PC-9 (cell line): ENCODE measurements at regions not wholly inside any gene's neighbourhood (a gene's known extent, or its start where the extent isn't known, plus 50 kb on each side); places are given as distances from the start of the nearest gene placed in this dataset.

Source experiments
- BruUV-seq: library from RNA; stranded (reverse); fragments of 400-500 nt; replicated peaks from 2 replicates; lab custom pipeline; 2021; lab: Mats Ljungman, UMichigan
- CTCF ChIA-PET: fragments of 300-600 bp; sonication (Branson Sonifier 250); formaldehyde crosslinking; loops from one replicate; lab custom pipeline; 2022; ENCODE audit warnings: antibody characterized with exemption; lab: Charles Lee
- POLR2A ChIA-PET: fragments of 300-600 bp; sonication (Branson Sonifier 250); formaldehyde crosslinking; loops from one replicate; lab custom pipeline; 2022; ENCODE audit warnings: antibody characterized with exemption; ENCODE audit not compliant: unreplicated experiment; lab: Charles Lee
- DNase-seq, 2 experiments: peaks; one replicate each; pipeline versions ENCODE4 v3.0.0 to v3.0.0-alpha.2; 2015 to 2022; ENCODE audit warnings: mixed read lengths in 1 of 2
- H2AFZ ChIP-seq: fragments of 200-600 bp; sonication (generic); 2 replicates; pipeline ENCODE4 v1.8.1; 2017; ENCODE audit warnings: antibody characterized with exemption
- H3F3A ChIP-seq: fragments of 200-600 bp; sonication (generic); 2 replicates; pipeline ENCODE4 v1.8.1; 2017; ENCODE audit warnings: antibody characterized with exemption, mild to moderate bottlenecking, low read depth; ENCODE audit not compliant: insufficient read depth
- H3K27ac ChIP-seq: fragments of 200-600 bp; sonication (generic); 2 replicates; pipeline ENCODE4 v1.6.1; 2016; ENCODE audit warnings: mixed run types
- H3K27me3 ChIP-seq: fragments of 200-600 bp; sonication (generic); 2 replicates; pipeline ENCODE4 v1.6.1; 2016; ENCODE audit warnings: low read depth, mixed run types; ENCODE audit not compliant: insufficient read depth
- H3K36me3 ChIP-seq: fragments of 200-600 bp; sonication (generic); 2 replicates; pipeline ENCODE4 v1.6.1; 2016; ENCODE audit warnings: low read depth, mixed run types
- H3K4me1 ChIP-seq: fragments of 200-600 bp; sonication (generic); replicated peaks from 2 replicates; pipeline ENCODE4 v1.6.1; 2016; ENCODE audit warnings: mixed run types; ENCODE audit not compliant: insufficient read depth
- H3K4me2 ChIP-seq: fragments of 200-600 bp; sonication (generic); 2 replicates; pipeline ENCODE4 v1.6.1; 2017; ENCODE audit warnings: mixed run types
- H3K4me3 ChIP-seq: fragments of 200-600 bp; sonication (generic); 2 replicates; pipeline ENCODE4 v1.6.1; 2016; ENCODE audit warnings: mixed run types
- H3K79me2 ChIP-seq: fragments of 200-600 bp; sonication (generic); 2 replicates; pipeline ENCODE4 v1.6.1; 2017; ENCODE audit warnings: low read depth, mixed run types
- H3K9me2 ChIP-seq: fragments of 200-600 bp; sonication (generic); 2 replicates; pipeline ENCODE4 v1.8.1; 2017; ENCODE audit warnings: mild to moderate bottlenecking; ENCODE audit not compliant: insufficient read depth
- H3K9me3 ChIP-seq: fragments of 200-600 bp; sonication (generic); 2 replicates; pipeline ENCODE4 v1.8.1; 2016; ENCODE audit warnings: low read depth; ENCODE audit not compliant: insufficient read depth
- H4K20me1 ChIP-seq: fragments of 200-600 bp; sonication (generic); 2 replicates; pipeline ENCODE4 v1.8.1; 2017; ENCODE audit not compliant: insufficient read depth
- EZH2 ChIP-seq: fragments of 200-600 bp; sonication (generic); IDR thresholded peaks from 2 replicates; pipeline ENCODE4 v1.8.0; 2017; ENCODE audit warnings: antibody characterized with exemption, low read depth
- intact Hi-C: fragments of 100-400 bp; cut with micrococcal nuclease; formaldehyde crosslinking; loops from one replicate; pipeline ENCODE4 v1.10.0; 2022; ENCODE audit not compliant: unreplicated experiment
- TF ChIP-seq, protein P1 (sequence below): fragments of 200-600 bp; sonication (generic); conservative IDR thresholded peaks from 2 replicates; pipeline ENCODE4 v1.6.1; 2017; ENCODE audit warnings: mixed run types, antibody characterized with exemption, mild to moderate bottlenecking, moderate library complexity

DNA sequence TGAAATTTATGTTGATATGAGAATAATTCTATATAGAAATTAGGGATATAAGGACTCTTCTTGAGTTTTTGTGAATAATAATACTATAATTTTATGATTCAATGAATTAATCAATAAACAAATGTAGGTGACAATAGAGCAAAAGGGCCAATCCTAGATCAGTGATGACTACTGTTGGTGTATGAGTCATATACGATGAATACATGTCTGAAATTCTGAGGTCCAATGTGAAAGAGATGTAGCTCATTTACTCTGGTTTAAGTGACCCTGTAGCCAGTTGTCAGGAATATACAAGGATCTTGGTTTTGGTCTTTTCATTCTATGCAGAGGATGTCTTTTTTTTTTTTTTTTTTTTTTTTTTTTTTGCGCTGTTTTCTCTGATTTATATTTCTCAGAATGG, 72.1 kb upstream of the RTL1 start:
- intact Hi-C loops = no loop called here
- ChIA-PET CTCF (no interaction called here), POLR2A (no interaction called here)

DNA sequence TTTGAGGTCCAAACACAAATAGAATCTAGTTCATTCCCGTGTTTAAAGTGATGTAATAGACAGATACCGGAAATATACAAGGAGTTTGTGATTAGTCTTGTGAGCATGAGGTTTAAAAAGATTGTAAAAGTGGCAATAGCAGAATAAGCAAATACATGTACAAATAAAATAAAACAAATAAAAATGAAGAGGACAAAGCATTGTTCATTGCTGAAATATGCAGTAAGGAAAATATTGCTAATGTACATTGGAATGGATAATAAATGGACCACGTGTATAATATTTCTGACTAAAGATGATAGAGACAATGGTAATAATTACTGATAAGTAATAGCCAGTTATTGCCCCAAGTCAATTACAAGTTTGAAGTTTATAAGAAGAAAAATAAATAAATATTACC, 75.6 kb upstream of the RTL1 start:
- Histone ChIP-seq H3K27me3 (no peaks in the 10 kb centered on the region), H3K27ac (no peak overlapping the region), H3K9me2 (no peaks in the 10 kb centered on the region), H3F3A (no peaks in the 10 kb centered on the region), H3K79me2 (no peaks in the 10 kb centered on the region), H3K36me3 (no peaks in the 10 kb centered on the region), H3K4me2 (no peak overlapping the region), H3K4me3 (no peak overlapping the region), H4K20me1 (no peaks in the 10 kb centered on the region), H2AFZ (no peak overlapping the region), H3K9me3 (no peaks in the 10 kb centered on the region), H3K4me1 (no peaks in the 10 kb centered on the region)
- BruUV-seq = no TSS peak
- POLR2A ChIA-PET = no interaction called here
- intact Hi-C loops = no loop called here
- no peak for DNase-seq
- CTCF ChIA-PET = no interaction called here
- no peak for TF ChIP-seq EZH2
- TF ChIP-seq, protein P1, sequence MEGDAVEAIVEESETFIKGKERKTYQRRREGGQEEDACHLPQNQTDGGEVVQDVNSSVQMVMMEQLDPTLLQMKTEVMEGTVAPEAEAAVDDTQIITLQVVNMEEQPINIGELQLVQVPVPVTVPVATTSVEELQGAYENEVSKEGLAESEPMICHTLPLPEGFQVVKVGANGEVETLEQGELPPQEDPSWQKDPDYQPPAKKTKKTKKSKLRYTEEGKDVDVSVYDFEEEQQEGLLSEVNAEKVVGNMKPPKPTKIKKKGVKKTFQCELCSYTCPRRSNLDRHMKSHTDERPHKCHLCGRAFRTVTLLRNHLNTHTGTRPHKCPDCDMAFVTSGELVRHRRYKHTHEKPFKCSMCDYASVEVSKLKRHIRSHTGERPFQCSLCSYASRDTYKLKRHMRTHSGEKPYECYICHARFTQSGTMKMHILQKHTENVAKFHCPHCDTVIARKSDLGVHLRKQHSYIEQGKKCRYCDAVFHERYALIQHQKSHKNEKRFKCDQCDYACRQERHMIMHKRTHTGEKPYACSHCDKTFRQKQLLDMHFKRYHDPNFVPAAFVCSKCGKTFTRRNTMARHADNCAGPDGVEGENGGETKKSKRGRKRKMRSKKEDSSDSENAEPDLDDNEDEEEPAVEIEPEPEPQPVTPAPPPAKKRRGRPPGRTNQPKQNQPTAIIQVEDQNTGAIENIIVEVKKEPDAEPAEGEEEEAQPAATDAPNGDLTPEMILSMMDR = no peak

More for the DNA sequence above, 72.1 kb upstream of the RTL1 start:
- no peak overlapping the region for H2AFZ ChIP-seq
- no peak for DNase-seq
- no peaks in the 10 kb centered on the region for H3K79me2 ChIP-seq
- no peak overlapping the region for H3K4me3 ChIP-seq
- no TSS peak for BruUV-seq
- no peaks in the 10 kb centered on the region for H3K27me3 ChIP-seq
- H3F3A ChIP-seq = no peaks in the 10 kb centered on the region
- no peaks in the 10 kb centered on the region for H3K9me2 ChIP-seq
- TF ChIP-seq, protein P1 = no peak
- no peak for TF ChIP-seq EZH2
- no peaks in the 10 kb centered on the region for H4K20me1 ChIP-seq
- no peaks in the 10 kb centered on the region for H3K4me1 ChIP-seq
- no peak overlapping the region for H3K27ac ChIP-seq
- H3K9me3 ChIP-seq = no peaks in the 10 kb centered on the region
- H3K4me2 ChIP-seq = no peak overlapping the region
- H3K36me3 ChIP-seq = no peaks in the 10 kb centered on the region

DNA sequence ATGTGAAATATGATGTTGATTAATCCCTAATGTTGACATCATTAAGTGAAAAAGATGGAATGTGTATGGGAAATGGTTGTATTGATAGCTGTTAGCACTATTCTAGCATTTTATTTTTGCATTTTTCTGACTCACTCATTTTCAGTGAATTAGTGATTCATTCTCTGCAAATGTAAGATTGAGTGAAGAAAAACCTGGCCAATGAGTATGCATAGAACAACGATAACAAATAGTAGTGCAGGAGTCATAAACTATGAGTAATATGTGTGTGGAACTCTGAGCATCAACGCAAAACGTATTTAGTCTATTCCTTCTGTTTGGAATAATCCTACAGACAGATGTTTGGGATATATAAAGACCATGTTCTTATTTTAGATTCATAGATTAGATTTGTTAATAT, 76.3 kb upstream of the RTL1 start:
- no peak overlapping the region for H3K4me3 ChIP-seq
- no peak overlapping the region for H2AFZ ChIP-seq
- intact Hi-C loops = no loop called here
- no peaks in the 10 kb centered on the region for H3K9me3 ChIP-seq
- H3F3A ChIP-seq = no peaks in the 10 kb centered on the region
- H3K27me3 ChIP-seq = no peaks in the 10 kb centered on the region
- H3K4me2 ChIP-seq = no peak overlapping the region
- POLR2A ChIA-PET = no interaction called here
- no peaks in the 10 kb centered on the region for H3K4me1 ChIP-seq
- CTCF ChIA-PET = no interaction called here
- no peaks in the 10 kb centered on the region for H3K36me3 ChIP-seq
- no TSS peak for BruUV-seq
- no peaks in the 10 kb centered on the region for H3K9me2 ChIP-seq
- H4K20me1 ChIP-seq = no peaks in the 10 kb centered on the region
- H3K79me2 ChIP-seq = no peaks in the 10 kb centered on the region
- no peak for TF ChIP-seq EZH2
- TF ChIP-seq, protein P1 = no peak
- H3K27ac ChIP-seq = no peak overlapping the region
- no peak for DNase-seq
